ENCODE measurements at regions not wholly inside any gene's neighbourhood (a gene's known extent, or its start where the extent isn't known, plus 50 kb on each side); places are given as distances from the start of the nearest gene placed in this dataset.

GRCh38 chr2:75788154-75788553 is 77.4 kb upstream of the GCFC2 start:
- intact Hi-C loops (cut with DNase I; ENCODE audit: low total_unique reads): no loop called here
- Histone ChIP-seq H3K27me3 (no peaks in the 10 kb centered on the region), H3K36me3 (ENCODE audit: low read depth, missing control alignments) (no peaks in the 10 kb centered on the region), H3K9me3 (no peaks in the 10 kb centered on the region), H3K4me3 (no peak overlapping the region), H3K27ac (no peak overlapping the region), H3K4me1 (no peaks in the 10 kb centered on the region)
- WGBS, 2 donors: 83 to 90% methylated on average over 4 of the region's 4 CpGs
- no peak for DNase-seq
- no peak for TF ChIP-seq CTCF (IDR thresholded peaks at IDR 0.05)
- no peak for TF ChIP-seq POLR2A (IDR thresholded peaks at IDR 0.05)

- intact Hi-C loops (cut with DNase I; ENCODE audit: low total_unique reads): no loop called here
- no peak for DNase-seq
- Histone ChIP-seq H3K4me3 (no peak overlapping the region), H3K36me3 (ENCODE audit: low read depth, missing control alignments) (no peaks in the 10 kb centered on the region), H3K27me3 (no peaks in the 10 kb centered on the region), H3K27ac (no peak overlapping the region), H3K4me1 (no peaks in the 10 kb centered on the region), H3K9me3 (no peaks in the 10 kb centered on the region)
- TF ChIP-seq CTCF (IDR thresholded peaks at IDR 0.05) (peak in 2 of 3 experiments; percentile 33 to 37), POLR2A (IDR thresholded peaks at IDR 0.05) (no peak)
- 39 to 45% methylated on average over 5 of the region's 5 CpGs for WGBS, 2 donors
Measured at GRCh38 chr2:75787532-75788132, 76.9 kb upstream of the GCFC2 start.

GRCh38 chr2:75775311-75775823 is 64.7 kb upstream of the GCFC2 start:
- Histone ChIP-seq H3K9me3 (no peaks in the 10 kb centered on the region), H3K27me3 (no peaks in the 10 kb centered on the region), H3K4me1 (no peaks in the 10 kb centered on the region), H3K36me3 (ENCODE audit: low read depth, missing control alignments) (no peaks in the 10 kb centered on the region), H3K4me3 (no peak overlapping the region), H3K27ac (no peak overlapping the region)
- 64 to 73% methylated on average over 3 of the region's 3 CpGs for WGBS, 2 donors
- intact Hi-C loops (cut with DNase I; ENCODE audit: low total_unique reads): no loop called here
- no peak for DNase-seq
- TF ChIP-seq CTCF (IDR thresholded peaks at IDR 0.05): no peak
- TF ChIP-seq POLR2A (IDR thresholded peaks at IDR 0.05): no peak

- Histone ChIP-seq H3K9me3 (no peaks in the 10 kb centered on the region), H3K27me3 (no peaks in the 10 kb centered on the region), H3K36me3 (ENCODE audit: low read depth, missing control alignments) (no peaks in the 10 kb centered on the region), H3K4me3 (no peak overlapping the region), H3K4me1 (no peaks in the 10 kb centered on the region), H3K27ac (no peak overlapping the region)
- intact Hi-C loops (cut with DNase I; ENCODE audit: low total_unique reads): no loop called here
- TF ChIP-seq POLR2A (IDR thresholded peaks at IDR 0.05) (no peak), CTCF (IDR thresholded peaks at IDR 0.05) (no peak)
- no peak for DNase-seq
- 68 to 71% methylated on average over 5 of the region's 5 CpGs for WGBS, 2 donors
Measured at GRCh38 chr2:75772908-75773630, 62.4 kb upstream of the GCFC2 start.
